ENCODE measurements at regions not wholly inside any gene's neighbourhood (a gene's known extent, or its start where the extent isn't known, plus 50 kb on each side); places are given as distances from the start of the nearest gene placed in this dataset.

DNA sequence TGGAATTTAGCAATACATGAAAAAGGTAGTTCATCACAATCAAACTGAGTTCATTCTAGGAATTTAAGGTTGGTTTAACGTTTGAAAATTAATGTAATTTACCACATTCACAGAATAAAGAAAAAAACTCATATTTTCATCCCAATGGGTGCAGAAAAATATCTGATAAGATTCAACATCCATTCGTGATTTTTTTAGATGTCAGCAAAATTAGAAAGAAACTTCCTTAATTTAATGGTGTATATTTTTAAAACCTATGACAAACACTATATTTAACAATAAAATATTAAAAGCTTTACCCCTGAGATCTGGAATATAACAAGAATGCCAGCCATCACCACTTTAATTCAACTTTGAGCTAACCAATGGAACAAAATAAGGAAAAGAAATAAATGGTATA lies 208.7 kb upstream of the CHAC2 start:
- WGBS, 2 donors (ENCODE audit: low coverage in 1 of 2), result 72 to 73% methylated on average over 2 of the region's 2 CpGs
- H3K4me1 ChIP-seq, result no peaks in the 10 kb centered on the region
- ATAC-seq, result no peak
- H3K4me3 ChIP-seq, result no peak overlapping the region
- H3K27ac ChIP-seq, result no peak overlapping the region
- peaks cover 0 to 15% (median 0%) of the 10 kb centered on the region in 3 donors for H3K9me3 ChIP-seq
- H3K36me3 ChIP-seq, result no peaks in the 10 kb centered on the region
- TF ChIP-seq POLR2AphosphoS5 (IDR thresholded peaks at IDR 0.05) (no peak), EP300 (IDR thresholded peaks at IDR 0.05) (no peak), CTCF (IDR thresholded peaks at IDR 0.05) (no peak)
- no peaks in the 10 kb centered on the region for H3K27me3 ChIP-seq

- ATAC-seq, result no peak
- Histone ChIP-seq H3K4me3 (no peak overlapping the region), H3K36me3 (no peaks in the 10 kb centered on the region), H3K27me3 (no peaks in the 10 kb centered on the region), H3K9me3 (peaks cover 0 to 6% (median 0%) of the 10 kb centered on the region in 3 donors), H3K4me1 (no peaks in the 10 kb centered on the region), H3K27ac (no peak overlapping the region)
- TF ChIP-seq CTCF (IDR thresholded peaks at IDR 0.05) (no peak), POLR2AphosphoS5 (IDR thresholded peaks at IDR 0.05) (no peak), EP300 (IDR thresholded peaks at IDR 0.05) (no peak), POLR2A (IDR thresholded peaks at IDR 0.05) (no peak)
- 43 to 70% methylated on average over 1 to 3 of the region's 4 CpGs for WGBS, 2 donors (ENCODE audit: low coverage in 1 of 2)
Measured at GRCh38 chr2:53549497-53549896, 218.1 kb upstream of the CHAC2 start.

GRCh38 chr2:53545604-53546003 lies 222.0 kb upstream of the CHAC2 start:
- no peak for TF ChIP-seq EP300 (IDR thresholded peaks at IDR 0.05)
- TF ChIP-seq CTCF (IDR thresholded peaks at IDR 0.05), result no peak
- no peak for TF ChIP-seq POLR2AphosphoS5 (IDR thresholded peaks at IDR 0.05)
- no peak for TF ChIP-seq POLR2A (IDR thresholded peaks at IDR 0.05)
- H3K36me3 ChIP-seq, result no peaks in the 10 kb centered on the region
- ATAC-seq, result no peak
- WGBS, 2 donors (ENCODE audit: low coverage in 1 of 2), result 58 to 61% methylated on average over 4 of the region's 4 CpGs
- H3K27ac ChIP-seq, result no peak overlapping the region
- H3K4me3 ChIP-seq, result no peak overlapping the region
- H3K4me1 ChIP-seq, result no peaks in the 10 kb centered on the region
- peaks cover 0 to 8% (median 0%) of the 10 kb centered on the region in 3 donors for H3K9me3 ChIP-seq
- H3K27me3 ChIP-seq, result no peaks in the 10 kb centered on the region

GRCh38 chr2:53544871-53545558 lies 222.6 kb upstream of the CHAC2 start:
- Histone ChIP-seq H3K4me3 (no peak overlapping the region), H3K27ac (no peak overlapping the region), H3K36me3 (no peaks in the 10 kb centered on the region), H3K4me1 (no peaks in the 10 kb centered on the region), H3K9me3 (peaks cover 0 to 10% (median 0%) of the 10 kb centered on the region in 3 donors), H3K27me3 (no peaks in the 10 kb centered on the region)
- TF ChIP-seq CTCF (IDR thresholded peaks at IDR 0.05) (no peak), POLR2AphosphoS5 (IDR thresholded peaks at IDR 0.05) (no peak), POLR2A (IDR thresholded peaks at IDR 0.05) (no peak), EP300 (IDR thresholded peaks at IDR 0.05) (no peak)
- ATAC-seq, result no peak
- 43 to 53% methylated on average over 7 of the region's 7 CpGs for WGBS, 2 donors (ENCODE audit: low coverage in 1 of 2)

- 50 to 53% methylated on average over 1 of the region's 1 CpG for WGBS, 2 donors (ENCODE audit: low coverage in 1 of 2)
- no peaks in the 10 kb centered on the region for H3K4me1 ChIP-seq
Measured at GRCh38 chr2:53543083-53543482, 224.5 kb upstream of the CHAC2 start.

More at GRCh38 chr2:53543083-53543482, 224.5 kb upstream of the CHAC2 start:
- H3K27me3 ChIP-seq, result no peaks in the 10 kb centered on the region
- H3K27ac ChIP-seq, result no peak overlapping the region
- no peak for ATAC-seq
- peaks cover 0 to 10% (median 0%) of the 10 kb centered on the region in 3 donors for H3K9me3 ChIP-seq
- TF ChIP-seq POLR2A (IDR thresholded peaks at IDR 0.05) (no peak), EP300 (IDR thresholded peaks at IDR 0.05) (no peak), CTCF (IDR thresholded peaks at IDR 0.05) (no peak), POLR2AphosphoS5 (IDR thresholded peaks at IDR 0.05) (no peak)
- no peak overlapping the region for H3K4me3 ChIP-seq
- no peaks in the 10 kb centered on the region for H3K36me3 ChIP-seq
